ENCODE measurements at regions not wholly inside any gene's neighbourhood (a gene's known extent, or its start where the extent isn't known, plus 50 kb on each side); places are given as distances from the start of the nearest gene placed in this dataset.

- Histone ChIP-seq H2AFZ (ENCODE audit: low read depth) (no peak overlapping the region), H3K9ac (no peak overlapping the region), H3K9me3 (no peaks in the 10 kb centered on the region), H3K4me3 (ENCODE audit: low read depth in 2 of 2, low read length in 1 of 2) (no peak overlapping the region), H4K20me1 (ENCODE audit: insufficient read depth) (no peaks in the 10 kb centered on the region), H3K4me2 (no peak overlapping the region), H3F3A (replicated peaks; ENCODE audit: insufficient read depth) (no peaks in the 10 kb centered on the region), H3K27me3 (ENCODE audit: insufficient read depth) (no peaks in the 10 kb centered on the region), H3K36me3 (replicated peaks in 1 of 2; ENCODE audit: control insufficient read depth in 1 of 2, insufficient read depth in 2 of 2, low read length in 1 of 2) (no peaks in the 10 kb centered on the region), H3K4me1 (ENCODE audit: control insufficient read depth in 1 of 2, insufficient read depth in 2 of 2, low read depth in 1 of 2, low read length in 1 of 2) (no peaks in the 10 kb centered on the region), H3K79me2 (ENCODE audit: insufficient read depth) (no peaks in the 10 kb centered on the region), H3K27ac (ENCODE audit: low read depth in 2 of 2, low read length in 1 of 2) (no peak overlapping the region), H3K9me2 (no peaks in the 10 kb centered on the region)
- DNase-seq: no peak
- 0% methylated on average over 6 of the region's 6 CpGs for WGBS (ENCODE audit: low lambda C conversion rate)
- ChIA-PET CTCF (no interaction called here), POLR2A (no interaction called here)
- TF ChIP-seq CHD2 (IDR thresholded peaks at IDR 0.05; ENCODE audit: low read length, partially characterized antibody): no peak
- no peak for TF ChIP-seq SIN3A (IDR thresholded peaks at IDR 0.05; ENCODE audit: borderline replicate concordance, low read depth, low read length)
- TF ChIP-seq, protein P1, sequence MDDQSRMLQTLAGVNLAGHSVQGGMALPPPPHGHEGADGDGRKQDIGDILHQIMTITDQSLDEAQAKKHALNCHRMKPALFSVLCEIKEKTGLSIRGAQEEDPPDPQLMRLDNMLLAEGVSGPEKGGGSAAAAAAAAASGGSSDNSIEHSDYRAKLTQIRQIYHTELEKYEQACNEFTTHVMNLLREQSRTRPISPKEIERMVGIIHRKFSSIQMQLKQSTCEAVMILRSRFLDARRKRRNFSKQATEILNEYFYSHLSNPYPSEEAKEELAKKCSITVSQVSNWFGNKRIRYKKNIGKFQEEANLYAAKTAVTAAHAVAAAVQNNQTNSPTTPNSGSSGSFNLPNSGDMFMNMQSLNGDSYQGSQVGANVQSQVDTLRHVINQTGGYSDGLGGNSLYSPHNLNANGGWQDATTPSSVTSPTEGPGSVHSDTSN (IDR thresholded peaks at IDR 0.05): no peak
- no peak for TF ChIP-seq SMC3 (IDR thresholded peaks at IDR 0.05; ENCODE audit: low read depth, low read length)
- TF ChIP-seq RCOR1 (IDR thresholded peaks at IDR 0.05; ENCODE audit: low read length): no peak
- no peak for TF ChIP-seq YY1 (IDR thresholded peaks at IDR 0.05; ENCODE audit: low read depth)
- TF ChIP-seq RXRA (IDR thresholded peaks at IDR 0.05; ENCODE audit: borderline replicate concordance, low read depth): no peak
- TF ChIP-seq, protein P2, sequence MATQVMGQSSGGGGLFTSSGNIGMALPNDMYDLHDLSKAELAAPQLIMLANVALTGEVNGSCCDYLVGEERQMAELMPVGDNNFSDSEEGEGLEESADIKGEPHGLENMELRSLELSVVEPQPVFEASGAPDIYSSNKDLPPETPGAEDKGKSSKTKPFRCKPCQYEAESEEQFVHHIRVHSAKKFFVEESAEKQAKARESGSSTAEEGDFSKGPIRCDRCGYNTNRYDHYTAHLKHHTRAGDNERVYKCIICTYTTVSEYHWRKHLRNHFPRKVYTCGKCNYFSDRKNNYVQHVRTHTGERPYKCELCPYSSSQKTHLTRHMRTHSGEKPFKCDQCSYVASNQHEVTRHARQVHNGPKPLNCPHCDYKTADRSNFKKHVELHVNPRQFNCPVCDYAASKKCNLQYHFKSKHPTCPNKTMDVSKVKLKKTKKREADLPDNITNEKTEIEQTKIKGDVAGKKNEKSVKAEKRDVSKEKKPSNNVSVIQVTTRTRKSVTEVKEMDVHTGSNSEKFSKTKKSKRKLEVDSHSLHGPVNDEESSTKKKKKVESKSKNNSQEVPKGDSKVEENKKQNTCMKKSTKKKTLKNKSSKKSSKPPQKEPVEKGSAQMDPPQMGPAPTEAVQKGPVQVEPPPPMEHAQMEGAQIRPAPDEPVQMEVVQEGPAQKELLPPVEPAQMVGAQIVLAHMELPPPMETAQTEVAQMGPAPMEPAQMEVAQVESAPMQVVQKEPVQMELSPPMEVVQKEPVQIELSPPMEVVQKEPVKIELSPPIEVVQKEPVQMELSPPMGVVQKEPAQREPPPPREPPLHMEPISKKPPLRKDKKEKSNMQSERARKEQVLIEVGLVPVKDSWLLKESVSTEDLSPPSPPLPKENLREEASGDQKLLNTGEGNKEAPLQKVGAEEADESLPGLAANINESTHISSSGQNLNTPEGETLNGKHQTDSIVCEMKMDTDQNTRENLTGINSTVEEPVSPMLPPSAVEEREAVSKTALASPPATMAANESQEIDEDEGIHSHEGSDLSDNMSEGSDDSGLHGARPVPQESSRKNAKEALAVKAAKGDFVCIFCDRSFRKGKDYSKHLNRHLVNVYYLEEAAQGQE (IDR thresholded peaks at IDR 0.05; ENCODE audit: low read depth, low read length): no peak
- no peak for TF ChIP-seq ELF1 (IDR thresholded peaks at IDR 0.05)
- TF ChIP-seq GATA2 (CRISPR knock-in tag; IDR thresholded peaks at IDR 0.05): no peak
- TF ChIP-seq MXI1 (IDR thresholded peaks at IDR 0.05; ENCODE audit: low read depth, low read length): no peak
- no peak for TF ChIP-seq TCF12 (IDR thresholded peaks at IDR 0.05)
Observed at GRCh38 chr14:98203421-98203820, 1068.6 kb downstream of the BCL11B start.

DNA sequence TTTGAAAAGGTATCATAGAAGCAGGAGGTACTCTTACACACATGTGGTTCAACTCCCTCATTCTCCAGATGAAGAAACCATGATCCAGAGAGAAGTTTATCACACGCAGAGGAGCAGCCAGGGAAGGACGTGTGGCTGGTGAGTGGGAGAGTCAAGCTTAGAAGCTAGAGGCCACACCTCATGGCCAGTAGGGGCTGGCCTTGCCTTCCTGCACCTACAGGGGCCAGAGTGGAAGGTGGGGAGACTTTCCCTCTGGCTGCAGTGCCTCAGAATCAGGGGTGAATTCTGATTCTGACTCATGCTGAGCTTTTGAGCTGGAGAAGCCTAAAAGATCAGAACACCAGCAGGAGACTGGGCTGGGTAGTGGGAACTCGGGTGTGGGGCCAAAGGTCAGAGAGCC lies 1067.9 kb downstream of the BCL11B start:
- CTCF ChIA-PET: no interaction called here
- H3K9me3 ChIP-seq: no peaks in the 10 kb centered on the region

More for the DNA sequence above, 1067.9 kb downstream of the BCL11B start:
- no peak overlapping the region for H3K4me3 ChIP-seq (ENCODE audit: low read depth in 2 of 2, low read length in 1 of 2)
- DNase-seq: no peak
- no peak overlapping the region for H3K27ac ChIP-seq (ENCODE audit: low read depth in 2 of 2, low read length in 1 of 2)
- no peaks in the 10 kb centered on the region for H3K9me2 ChIP-seq
- no peaks in the 10 kb centered on the region for H3K79me2 ChIP-seq (ENCODE audit: insufficient read depth)
- no peaks in the 10 kb centered on the region for H4K20me1 ChIP-seq (ENCODE audit: insufficient read depth)
- POLR2A ChIA-PET: no interaction called here
- H3F3A ChIP-seq (replicated peaks; ENCODE audit: insufficient read depth): no peaks in the 10 kb centered on the region
- H3K4me2 ChIP-seq: no peak overlapping the region
- H3K9ac ChIP-seq: no peak overlapping the region
- no peak for TF ChIP-seq RAD21 (IDR thresholded peaks at IDR 0.05; ENCODE audit: low read length)
- TF ChIP-seq ELF1 (IDR thresholded peaks at IDR 0.05): no peak
- no peak overlapping the region for H2AFZ ChIP-seq (ENCODE audit: low read depth)
- H3K4me1 ChIP-seq (ENCODE audit: control insufficient read depth in 1 of 2, insufficient read depth in 2 of 2, low read depth in 1 of 2, low read length in 1 of 2): no peaks in the 10 kb centered on the region
- H3K27me3 ChIP-seq (ENCODE audit: insufficient read depth): no peaks in the 10 kb centered on the region
- H3K36me3 ChIP-seq (replicated peaks in 1 of 2; ENCODE audit: control insufficient read depth in 1 of 2, insufficient read depth in 2 of 2, low read length in 1 of 2): no peaks in the 10 kb centered on the region
- 11% methylated on average over 3 of the region's 3 CpGs for WGBS (ENCODE audit: low lambda C conversion rate)

Measured in SK-N-SH (cell line).